Thyroid gland (tissue), 4 donors: ENCODE measurements at regions not wholly inside any gene's neighbourhood (a gene's known extent, or its start where the extent isn't known, plus 50 kb on each side); places are given as distances from the start of the nearest gene placed in this dataset.

ENCODE experiments used
- DNase-seq, 2 donors: peaks; one replicate each; pipeline ENCODE4 v3.0.0-alpha.2; 2019
- H3K27ac ChIP-seq, 3 donors: fragments of 200-600 bp; sonication (generic); 1 replicate in 2 of 3; 2 replicates in 1 of 3; pipeline ENCODE4 v1.5.1; 2016 to 2019; ENCODE audit warnings: mild to moderate bottlenecking in 1 of 3, moderate library complexity in 1 of 3
- H3K27me3 ChIP-seq: fragments of 200-600 bp; sonication (generic); one replicate; pipeline ENCODE4 v1.5.1; 2019
- H3K36me3 ChIP-seq, 2 donors: fragments of 200-600 bp; sonication (generic); one replicate each; pipeline ENCODE4 v1.5.1; 2016 to 2019
- H3K4me1 ChIP-seq, 2 donors: fragments of 200-600 bp; sonication (generic); one replicate each; pipeline ENCODE4 v1.5.1; 2017 to 2019
- H3K4me3 ChIP-seq, 3 donors: fragments of 200-600 bp; sonication (generic); replicated peaks in 1 of 3; 1 replicate in 2 of 3; 2 replicates in 1 of 3; pipeline ENCODE4 v1.5.1; 2016; ENCODE audit warnings: mild to moderate bottlenecking in 1 of 3
- H3K9me3 ChIP-seq: fragments of 200-600 bp; sonication (generic); one replicate; pipeline ENCODE4 v1.5.1; 2017
- POLR2A ChIP-seq, 2 donors: fragments of 450-650 bp; IDR thresholded peaks; one replicate each; pipeline ENCODE4 v1.6.1; 2017; ENCODE audit warnings: antibody characterized with exemption in 2 of 2, mild to moderate bottlenecking in 2 of 2, moderate library complexity in 1 of 2
- WGBS, 2 donors: methylation state at CpG; one replicate each; pipeline ENCODE4 v1.1.5; 2017; 5-methylcytosine and 5-hydroxymethylcytosine counted together
- intact Hi-C: fragments of 100-400 bp; cut with DNase I; formaldehyde crosslinking; loops from one replicate; pipeline ENCODE4 v1.15.1; 2023
- TF ChIP-seq, protein P1 (sequence below), 6 experiments: fragments of 200-600 bp in 3 of 6; fragments of 450-650 bp in 3 of 6; sonication (generic) in 3 of 6; IDR thresholded peaks; one replicate each; pipeline ENCODE4 v1.5.1; 2016 to 2019; ENCODE audit warnings: antibody characterized with exemption in 6 of 6, mild to moderate bottlenecking in 2 of 6, inconsistent platforms in 1 of 6, moderate library complexity in 1 of 6

- no peaks in the 10 kb centered on the region for H3K36me3 ChIP-seq
- H3K9me3 ChIP-seq = no peaks in the 10 kb centered on the region
- no peak overlapping the region for H3K4me3 ChIP-seq
- WGBS, 2 donors = 77 to 82% methylated on average over 9 of the region's 9 CpGs
- H3K4me1 ChIP-seq = no peaks in the 10 kb centered on the region
- no peaks in the 10 kb centered on the region for H3K27me3 ChIP-seq
- H3K27ac ChIP-seq = no peak overlapping the region
- no peak for DNase-seq
- intact Hi-C loops = no loop called here
- TF ChIP-seq POLR2A (IDR thresholded peaks at IDR 0.05) = no peak
- TF ChIP-seq, protein P1, sequence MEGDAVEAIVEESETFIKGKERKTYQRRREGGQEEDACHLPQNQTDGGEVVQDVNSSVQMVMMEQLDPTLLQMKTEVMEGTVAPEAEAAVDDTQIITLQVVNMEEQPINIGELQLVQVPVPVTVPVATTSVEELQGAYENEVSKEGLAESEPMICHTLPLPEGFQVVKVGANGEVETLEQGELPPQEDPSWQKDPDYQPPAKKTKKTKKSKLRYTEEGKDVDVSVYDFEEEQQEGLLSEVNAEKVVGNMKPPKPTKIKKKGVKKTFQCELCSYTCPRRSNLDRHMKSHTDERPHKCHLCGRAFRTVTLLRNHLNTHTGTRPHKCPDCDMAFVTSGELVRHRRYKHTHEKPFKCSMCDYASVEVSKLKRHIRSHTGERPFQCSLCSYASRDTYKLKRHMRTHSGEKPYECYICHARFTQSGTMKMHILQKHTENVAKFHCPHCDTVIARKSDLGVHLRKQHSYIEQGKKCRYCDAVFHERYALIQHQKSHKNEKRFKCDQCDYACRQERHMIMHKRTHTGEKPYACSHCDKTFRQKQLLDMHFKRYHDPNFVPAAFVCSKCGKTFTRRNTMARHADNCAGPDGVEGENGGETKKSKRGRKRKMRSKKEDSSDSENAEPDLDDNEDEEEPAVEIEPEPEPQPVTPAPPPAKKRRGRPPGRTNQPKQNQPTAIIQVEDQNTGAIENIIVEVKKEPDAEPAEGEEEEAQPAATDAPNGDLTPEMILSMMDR (IDR thresholded peaks at IDR 0.05) = no peak
Observed at GRCh38 chr17:13374203-13375143, 227.3 kb downstream of the HS3ST3A1 start.

- no peaks in the 10 kb centered on the region for H3K4me1 ChIP-seq
- no peaks in the 10 kb centered on the region for H3K9me3 ChIP-seq
- no peak overlapping the region for H3K4me3 ChIP-seq
- H3K27me3 ChIP-seq = no peaks in the 10 kb centered on the region
- no peaks in the 10 kb centered on the region for H3K36me3 ChIP-seq
- TF ChIP-seq POLR2A (IDR thresholded peaks at IDR 0.05) = no peak
- TF ChIP-seq, protein P1 (IDR thresholded peaks at IDR 0.05) = no peak
- no peak overlapping the region for H3K27ac ChIP-seq
- DNase-seq = no peak
- WGBS, 2 donors = 71 to 81% methylated on average over 4 of the region's 4 CpGs
- intact Hi-C loops = no loop called here
Observed at GRCh38 chr17:13372432-13372831, 229.3 kb downstream of the HS3ST3A1 start.

DNA sequence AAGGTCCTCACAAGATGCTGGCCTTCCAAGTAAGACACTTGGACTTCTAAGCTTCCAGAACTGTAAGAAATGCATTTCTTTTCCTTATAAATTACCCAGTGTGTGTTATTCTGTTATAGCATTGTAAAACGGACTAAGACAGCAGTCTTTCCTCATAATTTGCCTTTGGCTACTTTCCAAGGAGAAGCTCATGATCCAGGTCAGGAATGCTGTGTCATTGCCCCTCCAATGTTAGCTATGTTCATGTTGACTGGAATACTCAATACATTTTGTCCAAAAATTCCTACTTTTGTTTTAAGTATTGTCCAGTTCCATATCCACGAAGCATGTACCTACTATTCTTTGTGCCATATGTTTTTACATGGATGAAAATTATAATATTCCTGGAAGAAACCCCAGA lies 234.6 kb downstream of the HS3ST3A1 start:
- no peaks in the 10 kb centered on the region for H3K4me1 ChIP-seq
- no peak overlapping the region for H3K27ac ChIP-seq
- H3K9me3 ChIP-seq = no peaks in the 10 kb centered on the region
- H3K27me3 ChIP-seq = no peaks in the 10 kb centered on the region
- TF ChIP-seq, protein P1 (IDR thresholded peaks at IDR 0.05) = no peak
- no peak for TF ChIP-seq POLR2A (IDR thresholded peaks at IDR 0.05)
- intact Hi-C loops = no loop called here
- DNase-seq = no peak
- H3K4me3 ChIP-seq = no peak overlapping the region
- H3K36me3 ChIP-seq = no peaks in the 10 kb centered on the region
- 65 to 74% methylated on average over 2 of the region's 2 CpGs for WGBS, 2 donors

GRCh38 chr17:13365331-13365730 lies 236.4 kb downstream of the HS3ST3A1 start:
- 91% methylated on average over 4 of the region's 4 CpGs for WGBS, 2 donors
- no peak overlapping the region for H3K27ac ChIP-seq
- H3K4me1 ChIP-seq = no peaks in the 10 kb centered on the region
- TF ChIP-seq POLR2A (IDR thresholded peaks at IDR 0.05) = no peak
- TF ChIP-seq, protein P1 (IDR thresholded peaks at IDR 0.05) = no peak
- no peaks in the 10 kb centered on the region for H3K9me3 ChIP-seq
- H3K36me3 ChIP-seq = no peaks in the 10 kb centered on the region
- H3K4me3 ChIP-seq = no peak overlapping the region
- no peak for DNase-seq
- H3K27me3 ChIP-seq = no peaks in the 10 kb centered on the region
- intact Hi-C loops = no loop called here

DNA sequence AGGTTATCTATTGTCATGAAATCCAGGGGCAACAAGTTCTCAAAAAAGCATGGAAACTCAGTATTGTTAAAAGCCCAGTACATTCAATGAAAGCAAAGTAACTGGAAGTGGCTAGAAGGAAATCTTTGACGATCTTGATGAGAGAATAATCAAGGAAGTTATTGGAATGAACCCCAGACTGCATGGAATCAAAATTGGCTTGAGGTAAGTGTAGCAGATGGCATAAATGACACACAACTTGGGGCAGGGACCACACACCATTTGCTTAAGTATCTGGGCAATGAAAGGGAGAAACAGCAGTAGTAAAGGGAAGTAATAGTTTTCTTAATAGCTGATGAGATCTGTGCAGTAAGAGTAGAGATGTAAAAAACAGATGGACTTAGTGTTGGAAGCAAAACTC lies 238.0 kb downstream of the HS3ST3A1 start:
- no peaks in the 10 kb centered on the region for H3K36me3 ChIP-seq
- no peak overlapping the region for H3K4me3 ChIP-seq
- 74 to 82% methylated on average over 1 of the region's 1 CpG for WGBS, 2 donors
- TF ChIP-seq POLR2A (IDR thresholded peaks at IDR 0.05) = no peak
- TF ChIP-seq, protein P1 (IDR thresholded peaks at IDR 0.05) = no peak
- H3K9me3 ChIP-seq = no peaks in the 10 kb centered on the region
- H3K27me3 ChIP-seq = no peaks in the 10 kb centered on the region
- no peak overlapping the region for H3K27ac ChIP-seq
- no peaks in the 10 kb centered on the region for H3K4me1 ChIP-seq
- intact Hi-C loops = no loop called here
- no peak for DNase-seq
